Esophagus muscularis mucosa (tissue), 4 donors: ENCODE measurements at regions not wholly inside any gene's neighbourhood (a gene's known extent, or its start where the extent isn't known, plus 50 kb on each side); places are given as distances from the start of the nearest gene placed in this dataset.
"Not testable (repeated sequence)": the region's sequence is repeated elsewhere in the genome, so short reads cannot be mapped to it uniquely, and the experiment has no call there.

Source experiments
- DNase-seq: peaks from one replicate; pipeline ENCODE4 v3.0.0-alpha.2; 2017; ENCODE audit errors: extremely low spot score
- H3K27ac ChIP-seq, 4 donors: fragments of 200-600 bp; sonication (generic); replicated peaks in 1 of 4; 1 replicate in 3 of 4; 2 replicates in 1 of 4; pipeline ENCODE4 v1.5.1; 2016 to 2019; ENCODE audit warnings: mild to moderate bottlenecking in 1 of 4
- H3K27me3 ChIP-seq, 4 donors: fragments of 200-600 bp; sonication (generic); one replicate each; pipeline versions ENCODE4 v1.5.1 to v1.6.0; 2016 to 2019
- H3K36me3 ChIP-seq, 4 donors: fragments of 200-600 bp; sonication (generic); one replicate each; pipeline ENCODE4 v1.5.1; 2016 to 2019
- H3K4me1 ChIP-seq, 4 donors: fragments of 200-600 bp; sonication (generic); one replicate each; pipeline ENCODE4 v1.5.1; 2016 to 2019
- H3K4me3 ChIP-seq, 4 donors: fragments of 200-600 bp; sonication (generic); 1 replicate in 2 of 4; 2 replicates in 2 of 4; pipeline ENCODE4 v1.5.1; 2016 to 2019; ENCODE audit warnings: mild to moderate bottlenecking in 4 of 4, moderate library complexity in 1 of 4
- H3K9me3 ChIP-seq, 4 donors: fragments of 200-600 bp; sonication (generic); 1 replicate in 3 of 4; 2 replicates in 1 of 4; pipeline ENCODE4 v1.5.1; 2016 to 2019
- EP300 ChIP-seq: sonication (generic); formaldehyde crosslinking; IDR thresholded peaks from one replicate; pipeline ENCODE4 v1.6.1; 2017; ENCODE audit warnings: antibody characterized with exemption
- POLR2A ChIP-seq: fragments of 450-650 bp; IDR thresholded peaks from one replicate; pipeline ENCODE4 v1.6.1; 2017; ENCODE audit warnings: antibody characterized with exemption, moderate library complexity, mild to moderate bottlenecking, low read depth
- POLR2AphosphoS5 ChIP-seq, 2 donors: sonication (generic); formaldehyde crosslinking; IDR thresholded peaks; one replicate each; pipeline ENCODE4 v1.6.1; 2017; ENCODE audit warnings: antibody characterized with exemption in 2 of 2
- WGBS: methylation state at CpG from one replicate; pipeline ENCODE4 v1.1.5; 2018; 5-methylcytosine and 5-hydroxymethylcytosine counted together
- intact Hi-C: fragments of 100-400 bp; cut with DNase I; formaldehyde crosslinking; loops from one replicate; pipeline ENCODE4 v1.15.1; 2023
- TF ChIP-seq, protein P1 (sequence below), 3 experiments: fragments of 200-600 bp in 2 of 3; fragments of 450-650 bp in 1 of 3; sonication (generic) in 2 of 3; IDR thresholded peaks; one replicate each; pipeline ENCODE4 v1.5.1; 2017 to 2019; ENCODE audit warnings: antibody characterized with exemption in 3 of 3, mild to moderate bottlenecking in 2 of 3, moderate library complexity in 1 of 3

DNA sequence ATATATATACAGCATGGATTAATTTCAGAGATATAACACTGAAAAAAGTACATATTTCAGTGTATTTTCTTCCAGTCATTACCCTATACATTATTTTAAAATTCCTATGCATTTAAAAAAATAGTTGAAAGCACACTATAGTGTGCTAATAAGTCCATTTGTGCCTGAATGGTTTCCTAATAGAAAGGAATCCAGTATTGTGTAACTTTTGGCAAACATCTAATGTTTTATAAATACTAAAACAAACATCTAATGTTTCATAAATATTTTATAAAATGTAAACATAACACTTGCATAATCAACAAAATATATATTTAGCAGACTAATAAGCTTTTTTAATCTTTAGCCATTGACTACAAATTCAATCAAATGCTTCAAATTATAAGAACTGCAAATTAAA is 126.6 kb upstream of the FIBIN start:
- TF ChIP-seq EP300 (no peak), POLR2A (no peak), POLR2AphosphoS5 (IDR thresholded peaks at IDR 0.05) (no peak)
- TF ChIP-seq, protein P1, sequence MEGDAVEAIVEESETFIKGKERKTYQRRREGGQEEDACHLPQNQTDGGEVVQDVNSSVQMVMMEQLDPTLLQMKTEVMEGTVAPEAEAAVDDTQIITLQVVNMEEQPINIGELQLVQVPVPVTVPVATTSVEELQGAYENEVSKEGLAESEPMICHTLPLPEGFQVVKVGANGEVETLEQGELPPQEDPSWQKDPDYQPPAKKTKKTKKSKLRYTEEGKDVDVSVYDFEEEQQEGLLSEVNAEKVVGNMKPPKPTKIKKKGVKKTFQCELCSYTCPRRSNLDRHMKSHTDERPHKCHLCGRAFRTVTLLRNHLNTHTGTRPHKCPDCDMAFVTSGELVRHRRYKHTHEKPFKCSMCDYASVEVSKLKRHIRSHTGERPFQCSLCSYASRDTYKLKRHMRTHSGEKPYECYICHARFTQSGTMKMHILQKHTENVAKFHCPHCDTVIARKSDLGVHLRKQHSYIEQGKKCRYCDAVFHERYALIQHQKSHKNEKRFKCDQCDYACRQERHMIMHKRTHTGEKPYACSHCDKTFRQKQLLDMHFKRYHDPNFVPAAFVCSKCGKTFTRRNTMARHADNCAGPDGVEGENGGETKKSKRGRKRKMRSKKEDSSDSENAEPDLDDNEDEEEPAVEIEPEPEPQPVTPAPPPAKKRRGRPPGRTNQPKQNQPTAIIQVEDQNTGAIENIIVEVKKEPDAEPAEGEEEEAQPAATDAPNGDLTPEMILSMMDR (IDR thresholded peaks at IDR 0.05): no peak
- H3K27ac ChIP-seq: no peak overlapping the region
- intact Hi-C loops: no loop called here

DNA sequence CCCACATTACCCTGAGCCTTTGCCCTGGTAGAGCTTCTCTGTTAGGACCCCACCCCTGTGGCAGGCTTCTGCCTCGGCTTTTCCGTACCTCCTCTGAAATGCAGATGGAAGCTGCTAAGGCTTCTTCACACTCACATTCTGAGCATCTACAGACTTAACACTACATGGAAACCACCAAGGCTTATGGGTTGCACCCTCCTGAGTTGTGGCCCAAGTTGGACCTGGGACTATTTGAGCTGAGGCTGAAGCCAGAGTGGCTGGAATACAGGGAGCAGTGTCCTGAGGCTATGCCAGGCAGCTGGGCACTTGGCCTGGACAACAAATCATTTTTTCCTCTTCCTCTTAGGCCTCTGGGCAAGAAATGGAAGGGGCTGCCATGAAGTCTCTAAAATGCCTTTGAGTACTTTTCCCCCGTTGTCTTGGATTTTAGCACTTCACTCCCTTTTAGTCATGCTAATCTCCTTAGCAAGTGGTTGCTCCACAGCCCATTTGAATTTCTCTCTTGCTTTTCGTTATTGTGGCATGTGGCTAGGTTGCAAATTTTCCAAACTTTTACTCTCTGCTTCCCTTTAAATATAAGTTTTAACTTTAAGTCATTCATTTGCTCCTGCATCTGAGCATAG is 114.8 kb upstream of the FIBIN start:
- Histone ChIP-seq H3K27ac (no peak overlapping the region), H3K27me3 (no peaks in the 10 kb centered on the region), H3K4me1 (no peaks in the 10 kb centered on the region), H3K9me3 (peaks cover 0 to 13% (median 11%) of the 10 kb centered on the region in 4 donors), H3K36me3 (no peaks in the 10 kb centered on the region), H3K4me3 (no peak overlapping the region)
- no peak for DNase-seq
- TF ChIP-seq EP300 (no peak), POLR2A (no peak), POLR2AphosphoS5 (IDR thresholded peaks at IDR 0.05) (no peak)
- TF ChIP-seq, protein P1 (IDR thresholded peaks at IDR 0.05): no peak
- 69% methylated on average over 4 of the region's 4 CpGs for WGBS
- intact Hi-C loops: no loop called here

More for the DNA sequence above, 126.6 kb upstream of the FIBIN start:
- no peaks in the 10 kb centered on the region for H3K36me3 ChIP-seq
- H3K27me3 ChIP-seq: no peaks in the 10 kb centered on the region
- no peak for DNase-seq
- H3K9me3 ChIP-seq: no peaks in the 10 kb centered on the region
- peaks cover 0 to 5% (median 0%) of the 10 kb centered on the region in 4 donors for H3K4me1 ChIP-seq
- H3K4me3 ChIP-seq: no peak overlapping the region

DNA sequence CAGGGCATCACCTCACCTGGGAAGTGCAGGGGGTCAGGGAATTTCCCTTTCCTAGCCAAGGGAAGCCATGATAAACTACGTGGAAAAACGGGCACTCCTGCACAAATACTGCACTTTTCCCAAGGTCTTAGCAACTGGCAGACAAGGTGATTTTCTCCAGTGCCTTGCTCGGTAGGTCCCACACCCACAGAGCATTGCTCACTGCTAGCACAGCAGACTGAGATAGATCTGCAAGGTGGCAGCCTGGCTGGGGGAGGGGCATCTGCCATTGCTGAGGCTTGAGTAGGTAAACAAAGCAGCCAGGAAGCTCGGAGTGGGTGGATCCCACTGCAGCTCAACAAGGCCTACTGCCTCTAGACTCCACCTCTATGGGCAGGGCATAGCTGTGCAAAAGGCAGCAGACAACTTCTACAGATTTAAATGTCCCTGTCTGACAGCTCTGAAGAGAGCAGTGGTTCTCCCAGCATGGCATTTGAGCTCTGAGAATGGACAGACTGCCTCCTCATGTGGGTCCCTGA is 111.5 kb upstream of the FIBIN start:
- 95% methylated on average over 3 of the region's 4 CpGs for WGBS
- not testable (repeated sequence) for H3K36me3 ChIP-seq, H3K27me3 ChIP-seq

DNA sequence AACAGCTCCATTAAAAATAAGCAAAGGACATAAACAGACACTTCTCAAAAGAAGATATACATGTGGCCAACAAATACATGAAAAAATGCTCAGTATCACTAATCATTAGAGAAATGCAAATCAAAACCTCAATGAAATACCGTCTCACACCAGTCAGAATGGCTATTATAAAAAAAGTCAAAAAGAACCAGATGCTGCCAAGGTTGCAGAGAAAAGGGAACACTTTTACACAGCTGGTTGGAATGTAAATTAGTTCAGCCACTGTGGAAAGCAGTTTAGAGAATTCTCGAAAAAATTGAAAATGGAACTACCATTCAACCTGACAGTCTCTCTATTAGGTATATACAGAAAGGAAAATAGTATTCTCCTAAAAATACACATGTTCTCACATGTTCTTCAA is 102.4 kb upstream of the FIBIN start:
- no peaks in the 10 kb centered on the region for H3K27me3 ChIP-seq
- intact Hi-C loops: no loop called here
- 80% methylated on average over 2 of the region's 2 CpGs for WGBS
- H3K36me3 ChIP-seq: no peaks in the 10 kb centered on the region
- DNase-seq: no peak
- no peaks in the 10 kb centered on the region for H3K9me3 ChIP-seq
- no peak overlapping the region for H3K4me3 ChIP-seq
- H3K4me1 ChIP-seq: no peaks in the 10 kb centered on the region
- TF ChIP-seq EP300: no peak
- no peak for TF ChIP-seq POLR2AphosphoS5 (IDR thresholded peaks at IDR 0.05)
- no peak for TF ChIP-seq POLR2A
- TF ChIP-seq, protein P1 (IDR thresholded peaks at IDR 0.05): no peak
- no peak overlapping the region for H3K27ac ChIP-seq

More for the DNA sequence above, 111.5 kb upstream of the FIBIN start:
- DNase-seq, H3K27ac ChIP-seq, H3K4me1 ChIP-seq, H3K4me3 ChIP-seq, intact Hi-C loops: not testable (repeated sequence)
- peaks cover 0 to 16% (median 12%) of the 10 kb centered on the region in 4 donors for H3K9me3 ChIP-seq

DNA sequence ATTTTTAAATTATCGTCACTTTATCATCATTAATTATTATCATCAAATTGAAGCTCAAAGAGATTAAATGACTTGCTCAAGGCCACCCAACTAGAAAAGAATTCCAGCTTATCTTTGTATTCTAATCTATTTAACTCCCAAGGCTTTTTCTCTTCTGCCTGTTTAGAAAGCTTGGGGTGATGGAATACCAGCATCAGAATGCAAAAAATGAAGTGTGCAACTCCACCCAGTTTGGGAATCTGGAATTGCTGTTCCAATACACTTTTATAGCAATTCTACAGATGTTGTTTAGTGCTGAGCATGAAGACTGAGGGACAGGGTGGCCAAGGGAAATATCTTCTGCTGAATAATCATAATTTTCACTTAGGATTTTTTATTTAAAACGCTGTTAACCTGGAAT is 97.2 kb upstream of the FIBIN start:
- TF ChIP-seq, protein P1 (IDR thresholded peaks at IDR 0.05): no peak
- TF ChIP-seq POLR2A: no peak
- H3K27me3 ChIP-seq: no peaks in the 10 kb centered on the region
- H3K4me1 ChIP-seq: peaks cover 0 to 11% (median 10%) of the 10 kb centered on the region in 4 donors
- no peaks in the 10 kb centered on the region for H3K36me3 ChIP-seq
- no peaks in the 10 kb centered on the region for H3K9me3 ChIP-seq
- WGBS: 41% methylated on average over 2 of the region's 2 CpGs
- intact Hi-C loops: no loop called here
- H3K27ac ChIP-seq: no peak overlapping the region
- H3K4me3 ChIP-seq: no peak overlapping the region
- DNase-seq: no peak
